ENCODE measurements at regions not wholly inside any gene's neighbourhood (a gene's known extent, or its start where the extent isn't known, plus 50 kb on each side); places are given as distances from the start of the nearest gene placed in this dataset.
"Not testable (repeated sequence)": the region's sequence is repeated elsewhere in the genome, so short reads cannot be mapped to it uniquely, and the experiment has no call there.

- Mint-ChIP-seq H3K4me1 (ENCODE audit: low read depth, unreplicated experiment) (no peaks in the 10 kb centered on the region), H3K27ac (ENCODE audit: unreplicated experiment) (no peak overlapping the region), H3K9me3 (ENCODE audit: unreplicated experiment) (no peaks in the 10 kb centered on the region), H3K36me3 (ENCODE audit: insufficient read depth, unreplicated experiment) (no peaks in the 10 kb centered on the region), H3K4me3 (ENCODE audit: unreplicated experiment) (no peak overlapping the region), H3K27me3 (ENCODE audit: insufficient read depth, unreplicated experiment) (peaks cover 2% of the 10 kb centered on the region)
- ChIA-PET POLR2A (no interaction called here), CTCF (no interaction called here)
- intact Hi-C loops (cut with micrococcal nuclease; ENCODE audit: unreplicated experiment) = no loop called here
- Histone ChIP-seq H3K9me3 (no peaks in the 10 kb centered on the region), H3K4me3 (ENCODE audit: low read depth, low read length) (no peak overlapping the region), H3K27me3 (replicated peaks; ENCODE audit: control insufficient read depth, insufficient read depth, low read length) (no peaks in the 10 kb centered on the region), H3K4me1 (no peaks in the 10 kb centered on the region), H3K36me3 (ENCODE audit: control insufficient read depth, insufficient read depth, low read length) (no peaks in the 10 kb centered on the region)
- no TSS peak for BruUV-seq (replicated peaks)
- DNase-seq = no peak
- TF ChIP-seq CTCF (IDR thresholded peaks at IDR 0.05; ENCODE audit: insufficient read depth in 1 of 2, low read depth in 1 of 2, low read length in 1 of 2, severe bottlenecking in 1 of 2, unreplicated experiment in 1 of 2) = no peak
These were observed 605.2 kb upstream of the CELF4 start for GRCh38 chr18:38170845-38171244.

GRCh38 chr18:38167623-38168022, 602.0 kb upstream of the CELF4 start:
- Histone ChIP-seq H3K36me3 (ENCODE audit: control insufficient read depth, insufficient read depth, low read length) (no peaks in the 10 kb centered on the region), H3K4me3 (ENCODE audit: low read depth, low read length) (no peak overlapping the region), H3K27me3 (replicated peaks; ENCODE audit: control insufficient read depth, insufficient read depth, low read length) (no peaks in the 10 kb centered on the region), H3K4me1 (no peaks in the 10 kb centered on the region), H3K9me3 (no peaks in the 10 kb centered on the region)
- no peaks in the 10 kb centered on the region for H3K9me3 Mint-ChIP-seq (ENCODE audit: unreplicated experiment)
- no TSS peak for BruUV-seq (replicated peaks)
- ChIA-PET CTCF (no interaction called here), POLR2A (no interaction called here)
- DNase-seq = no peak
- no peaks in the 10 kb centered on the region for H3K4me1 Mint-ChIP-seq (ENCODE audit: low read depth, unreplicated experiment)
- H3K36me3 Mint-ChIP-seq (ENCODE audit: insufficient read depth, unreplicated experiment) = no peaks in the 10 kb centered on the region
- intact Hi-C loops (cut with micrococcal nuclease; ENCODE audit: unreplicated experiment) = no loop called here
- no peak overlapping the region for H3K4me3 Mint-ChIP-seq (ENCODE audit: unreplicated experiment)
- no peaks in the 10 kb centered on the region for H3K27me3 Mint-ChIP-seq (ENCODE audit: insufficient read depth, unreplicated experiment)
- H3K27ac Mint-ChIP-seq (ENCODE audit: unreplicated experiment) = no peak overlapping the region
- TF ChIP-seq CTCF (IDR thresholded peaks at IDR 0.05; ENCODE audit: insufficient read depth in 1 of 2, low read depth in 1 of 2, low read length in 1 of 2, severe bottlenecking in 1 of 2, unreplicated experiment in 1 of 2) = no peak

- BruUV-seq (replicated peaks); H3K27ac Mint-ChIP-seq (ENCODE audit: unreplicated experiment); H3K9me3 Mint-ChIP-seq (ENCODE audit: unreplicated experiment); H3K4me1 ChIP-seq; H3K27me3 ChIP-seq (replicated peaks; ENCODE audit: control insufficient read depth, insufficient read depth, low read length); POLR2A ChIA-PET; DNase-seq; H3K36me3 ChIP-seq (ENCODE audit: control insufficient read depth, insufficient read depth, low read length); H3K36me3 Mint-ChIP-seq (ENCODE audit: insufficient read depth, unreplicated experiment); H3K27me3 Mint-ChIP-seq (ENCODE audit: insufficient read depth, unreplicated experiment); H3K9me3 ChIP-seq; H3K4me3 Mint-ChIP-seq (ENCODE audit: unreplicated experiment); CTCF ChIA-PET; H3K4me1 Mint-ChIP-seq (ENCODE audit: low read depth, unreplicated experiment); H3K4me3 ChIP-seq (ENCODE audit: low read depth, low read length); intact Hi-C loops (cut with micrococcal nuclease; ENCODE audit: unreplicated experiment): not testable (repeated sequence)
These were observed 587.5 kb upstream of the CELF4 start for GRCh38 chr18:38153116-38153515.

- intact Hi-C loops (cut with micrococcal nuclease; ENCODE audit: unreplicated experiment) = no loop called here
- Mint-ChIP-seq H3K27me3 (ENCODE audit: insufficient read depth, unreplicated experiment) (no peaks in the 10 kb centered on the region), H3K9me3 (ENCODE audit: unreplicated experiment) (no peaks in the 10 kb centered on the region), H3K4me1 (ENCODE audit: low read depth, unreplicated experiment) (no peaks in the 10 kb centered on the region), H3K36me3 (ENCODE audit: insufficient read depth, unreplicated experiment) (no peaks in the 10 kb centered on the region), H3K4me3 (ENCODE audit: unreplicated experiment) (no peak overlapping the region), H3K27ac (ENCODE audit: unreplicated experiment) (no peak overlapping the region)
- ChIA-PET CTCF (no interaction called here), POLR2A (no interaction called here)
- no peak for DNase-seq
- no peak for TF ChIP-seq CTCF (IDR thresholded peaks at IDR 0.05; ENCODE audit: insufficient read depth in 1 of 2, low read depth in 1 of 2, low read length in 1 of 2, severe bottlenecking in 1 of 2, unreplicated experiment in 1 of 2)
- no peaks in the 10 kb centered on the region for H3K36me3 ChIP-seq (ENCODE audit: control insufficient read depth, insufficient read depth, low read length)
- no peaks in the 10 kb centered on the region for H3K4me1 ChIP-seq
- BruUV-seq (replicated peaks) = no TSS peak
- H3K9me3 ChIP-seq = no peaks in the 10 kb centered on the region
- no peak overlapping the region for H3K4me3 ChIP-seq (ENCODE audit: low read depth, low read length)
- H3K27me3 ChIP-seq (replicated peaks; ENCODE audit: control insufficient read depth, insufficient read depth, low read length) = no peaks in the 10 kb centered on the region
These were observed 551.1 kb upstream of the CELF4 start for GRCh38 chr18:38116716-38117115.

Data from Caco-2 (cell line).